ENCODE measurements at regions not wholly inside any gene's neighbourhood (a gene's known extent, or its start where the extent isn't known, plus 50 kb on each side); places are given as distances from the start of the nearest gene placed in this dataset.

GRCh38 chr4:181951265-181951664 lies 291.9 kb upstream of the TENM3 start:
- TF ChIP-seq, protein P1, sequence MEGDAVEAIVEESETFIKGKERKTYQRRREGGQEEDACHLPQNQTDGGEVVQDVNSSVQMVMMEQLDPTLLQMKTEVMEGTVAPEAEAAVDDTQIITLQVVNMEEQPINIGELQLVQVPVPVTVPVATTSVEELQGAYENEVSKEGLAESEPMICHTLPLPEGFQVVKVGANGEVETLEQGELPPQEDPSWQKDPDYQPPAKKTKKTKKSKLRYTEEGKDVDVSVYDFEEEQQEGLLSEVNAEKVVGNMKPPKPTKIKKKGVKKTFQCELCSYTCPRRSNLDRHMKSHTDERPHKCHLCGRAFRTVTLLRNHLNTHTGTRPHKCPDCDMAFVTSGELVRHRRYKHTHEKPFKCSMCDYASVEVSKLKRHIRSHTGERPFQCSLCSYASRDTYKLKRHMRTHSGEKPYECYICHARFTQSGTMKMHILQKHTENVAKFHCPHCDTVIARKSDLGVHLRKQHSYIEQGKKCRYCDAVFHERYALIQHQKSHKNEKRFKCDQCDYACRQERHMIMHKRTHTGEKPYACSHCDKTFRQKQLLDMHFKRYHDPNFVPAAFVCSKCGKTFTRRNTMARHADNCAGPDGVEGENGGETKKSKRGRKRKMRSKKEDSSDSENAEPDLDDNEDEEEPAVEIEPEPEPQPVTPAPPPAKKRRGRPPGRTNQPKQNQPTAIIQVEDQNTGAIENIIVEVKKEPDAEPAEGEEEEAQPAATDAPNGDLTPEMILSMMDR (IDR thresholded peaks at IDR 0.05; ENCODE audit: low read length): no peak
- TF ChIP-seq EZH2 (optimal IDR thresholded peaks at IDR 0.05; ENCODE audit: low read depth, low read length): no peak
- TF ChIP-seq EZH2phosphoT487 (IDR thresholded peaks at IDR 0.05; ENCODE audit: low read length): no peak

Data from MM.1S (cell line).